Middle frontal gyrus (tissue), 1 donor: ENCODE measurements at regions not wholly inside any gene's neighbourhood (a gene's known extent, or its start where the extent isn't known, plus 50 kb on each side); places are given as distances from the start of the nearest gene placed in this dataset.
A peak's percentile ranks its signal among the peaks of the same experiment; 100 is the strongest.

Experiments used
- DNase-seq: peaks from one replicate; pipeline ENCODE4 v3.0.0-alpha.2; 2015; ENCODE audit warnings: low spot score; ENCODE audit errors: extremely low spot score

DNA sequence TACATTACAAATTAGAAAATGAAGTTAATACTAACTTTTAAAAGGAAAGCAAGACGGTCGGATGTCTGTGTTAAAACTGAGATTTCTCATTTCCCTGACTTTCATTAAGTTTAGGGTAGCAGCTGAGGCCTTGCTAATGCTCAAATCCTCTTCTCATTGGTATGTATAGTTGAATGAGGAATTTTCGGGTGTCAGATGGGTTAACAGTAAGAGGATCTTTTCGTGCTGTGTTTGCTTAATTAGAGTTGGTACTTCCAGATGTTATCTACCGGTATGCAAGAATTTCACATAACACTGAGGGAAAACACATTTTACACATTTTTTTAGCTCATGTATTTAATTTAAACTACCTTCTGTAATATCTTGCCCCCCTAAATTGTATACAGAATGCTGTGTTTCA, 168.2 kb upstream of the CTNND2 start:
- no peak for DNase-seq

- DNase-seq: no peak
Observed at GRCh38 chr5:12071455-12071854, 167.2 kb upstream of the CTNND2 start.

- DNase-seq: peak; percentile 64
Observed at GRCh38 chr5:12023614-12024241, 119.5 kb upstream of the CTNND2 start.

DNA sequence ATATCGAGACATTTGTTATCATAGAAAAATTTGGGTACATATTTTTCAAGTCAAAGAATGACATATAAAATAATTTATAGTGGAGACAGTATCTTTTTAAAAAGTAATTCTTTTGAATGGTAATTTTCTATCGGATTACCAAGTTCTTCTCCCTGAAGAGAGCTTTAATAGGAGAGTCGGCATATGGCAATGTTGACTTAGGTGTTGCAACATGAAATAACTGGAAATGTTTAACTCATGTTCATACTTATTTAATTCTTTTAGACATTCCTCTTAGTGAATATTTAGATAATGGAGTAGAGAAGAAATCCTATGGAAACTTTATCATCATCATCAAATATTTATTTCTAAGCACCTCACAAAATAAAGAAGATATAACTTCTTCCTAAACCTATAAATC, 118.2 kb upstream of the CTNND2 start:
- no peak for DNase-seq

- no peak for DNase-seq
Observed at GRCh38 chr5:12019306-12019705, 115.1 kb upstream of the CTNND2 start.

DNA sequence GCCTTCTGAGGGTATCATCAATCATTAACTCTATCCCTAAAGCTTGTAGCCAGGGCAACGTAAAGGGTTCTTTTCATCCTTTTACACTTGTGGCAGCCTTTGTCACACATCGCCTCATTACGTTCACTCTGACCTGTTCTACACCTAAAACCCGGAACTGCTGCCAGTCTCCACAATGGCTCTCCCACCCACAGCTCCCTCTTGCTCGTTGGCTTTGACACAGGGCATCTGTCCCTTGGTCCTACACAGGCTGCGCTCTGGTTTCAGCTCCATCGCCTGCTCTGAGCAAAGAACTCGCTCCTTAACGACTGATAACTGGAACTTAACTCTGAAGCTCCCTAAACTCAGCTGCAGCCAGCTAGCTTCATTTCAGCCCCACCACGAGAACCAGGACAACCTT, 112.8 kb upstream of the CTNND2 start:
- DNase-seq: no peak

DNA sequence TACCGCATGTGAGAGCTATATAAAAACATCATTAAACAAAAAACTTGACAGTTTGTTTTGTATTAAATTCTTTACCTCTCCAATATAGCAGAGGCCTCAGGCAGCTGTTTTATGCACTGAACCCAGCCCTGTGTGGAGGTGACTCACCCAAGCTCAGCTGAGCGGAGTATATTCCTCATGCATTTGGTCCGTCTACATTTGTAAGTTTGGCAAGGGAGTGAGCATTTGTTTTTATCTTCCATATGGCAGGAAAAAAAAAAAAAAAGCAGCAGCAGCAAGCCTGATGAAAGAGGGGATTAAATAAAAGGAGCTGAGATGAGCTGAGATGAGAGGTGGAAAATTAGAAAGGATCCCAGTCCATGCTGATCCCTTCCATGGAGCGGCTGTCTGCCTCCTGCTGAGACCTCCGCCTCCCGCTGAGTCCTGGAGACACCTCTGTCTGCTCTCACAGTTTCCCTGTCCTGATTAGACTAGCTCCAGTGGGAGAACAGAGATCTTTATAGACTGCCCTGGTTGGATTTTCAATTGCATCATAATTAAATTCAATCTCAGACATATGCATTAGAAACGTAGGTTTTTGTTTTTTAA, 112.0 kb upstream of the CTNND2 start:
- no peak for DNase-seq

DNA sequence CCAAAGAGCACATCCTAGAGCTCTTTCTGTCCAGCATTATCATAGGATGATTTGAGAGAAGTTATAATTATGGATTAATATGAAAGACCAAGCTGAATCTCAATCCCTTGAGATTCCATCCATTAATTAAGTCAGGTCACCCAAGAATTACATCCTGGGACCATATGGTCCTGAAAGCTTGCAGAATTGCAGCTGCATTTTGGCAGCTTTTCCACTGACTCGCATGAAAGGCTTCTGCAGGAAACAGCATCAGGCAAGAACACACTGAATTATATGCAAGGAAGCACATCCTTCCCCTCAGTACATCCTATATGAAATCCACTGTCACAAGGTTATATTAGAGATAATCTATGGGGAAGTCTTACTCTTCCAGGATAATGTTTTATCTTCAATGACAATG, 109.1 kb upstream of the CTNND2 start:
- no peak for DNase-seq

DNA sequence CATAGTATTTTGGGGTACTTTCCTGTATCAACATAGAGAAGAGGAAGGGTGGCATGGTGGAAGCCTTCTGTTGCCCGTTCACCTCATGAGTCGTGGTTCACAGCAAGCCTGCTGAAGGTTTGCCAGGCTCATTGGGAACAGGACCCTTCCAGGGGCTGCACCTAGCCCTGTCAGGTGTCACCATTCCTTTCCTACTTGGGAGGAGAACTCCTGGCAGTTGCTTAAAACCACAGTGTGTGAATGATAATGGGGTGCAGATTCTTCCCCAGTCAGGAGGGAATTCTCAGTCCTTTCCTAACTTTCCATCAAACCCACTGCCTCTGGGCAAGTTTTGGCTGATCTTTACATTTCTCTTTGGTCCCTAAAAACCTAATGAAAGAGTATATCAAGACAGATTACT, 99.4 kb upstream of the CTNND2 start:
- DNase-seq: no peak

- DNase-seq: no peak
Observed at GRCh38 chr5:11998397-11998796, 94.2 kb upstream of the CTNND2 start.

DNA sequence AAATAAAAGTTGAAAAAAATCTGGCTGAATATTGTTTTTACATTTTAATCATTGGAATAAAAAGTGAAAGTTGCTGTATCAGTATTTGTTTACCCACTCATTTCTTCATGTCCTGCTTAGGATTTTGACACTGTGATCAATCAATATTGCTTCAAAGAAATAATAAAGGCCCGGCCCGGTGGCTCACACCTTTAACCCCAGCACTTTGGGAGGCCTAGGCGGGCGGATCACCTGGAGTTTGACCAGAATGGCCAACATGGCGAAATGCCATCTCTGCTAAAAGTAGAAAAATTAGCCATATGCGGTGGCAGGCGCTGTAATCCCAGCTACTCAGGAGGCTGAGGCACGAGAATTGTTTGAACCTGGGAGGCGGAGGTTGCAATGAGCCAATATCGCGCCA, 93.7 kb upstream of the CTNND2 start:
- DNase-seq: no peak

DNA sequence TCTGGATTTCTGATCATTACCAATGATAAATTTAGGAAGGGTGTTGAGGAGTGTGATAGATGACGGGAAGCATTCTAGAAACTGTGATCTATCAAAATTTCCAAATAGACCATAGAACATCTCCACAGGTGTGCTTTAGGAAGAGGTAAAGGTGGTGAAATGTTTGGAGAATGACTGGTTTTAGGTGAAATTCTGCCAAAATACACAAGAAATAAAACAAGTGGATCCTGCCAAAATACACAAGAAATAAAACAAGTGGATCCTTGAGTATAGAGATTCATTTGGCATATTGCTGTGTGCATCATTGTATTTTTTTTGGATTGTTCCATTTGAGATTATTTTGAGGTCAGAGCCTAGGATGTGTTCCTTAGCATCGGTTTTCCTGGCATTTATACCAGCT, 88.3 kb upstream of the CTNND2 start:
- no peak for DNase-seq

DNA sequence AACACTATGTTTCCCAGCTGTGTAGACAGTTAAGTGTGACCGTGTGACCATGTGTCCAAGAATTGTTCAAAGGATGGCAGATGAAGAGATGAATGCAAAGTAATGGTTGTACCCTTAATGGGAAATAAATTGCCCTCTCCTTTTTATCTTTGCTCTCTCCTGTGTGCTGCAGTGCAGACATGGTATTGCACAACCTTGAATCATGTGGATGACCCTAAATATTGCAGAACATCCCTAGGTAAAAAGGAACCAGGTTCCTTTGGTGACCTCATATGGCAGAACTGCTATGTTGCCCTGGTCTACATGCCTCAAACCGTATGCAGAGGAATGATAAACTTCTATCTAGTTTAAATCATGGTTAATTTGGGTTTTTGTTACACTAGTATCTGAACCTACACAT, 81.7 kb upstream of the CTNND2 start:
- DNase-seq: no peak

- no peak for DNase-seq
Observed at GRCh38 chr5:11984196-11984595, 80.0 kb upstream of the CTNND2 start.

- DNase-seq: no peak
Observed at GRCh38 chr5:11981986-11982385, 77.7 kb upstream of the CTNND2 start.

- no peak for DNase-seq
Observed at GRCh38 chr5:11977904-11978303, 73.7 kb upstream of the CTNND2 start.

GRCh38 chr5:11973469-11973868, 69.2 kb upstream of the CTNND2 start:
- no peak for DNase-seq

GRCh38 chr5:11963227-11963626, 59.0 kb upstream of the CTNND2 start:
- no peak for DNase-seq

GRCh38 chr5:11962122-11962521, 57.9 kb upstream of the CTNND2 start:
- DNase-seq: no peak

DNA sequence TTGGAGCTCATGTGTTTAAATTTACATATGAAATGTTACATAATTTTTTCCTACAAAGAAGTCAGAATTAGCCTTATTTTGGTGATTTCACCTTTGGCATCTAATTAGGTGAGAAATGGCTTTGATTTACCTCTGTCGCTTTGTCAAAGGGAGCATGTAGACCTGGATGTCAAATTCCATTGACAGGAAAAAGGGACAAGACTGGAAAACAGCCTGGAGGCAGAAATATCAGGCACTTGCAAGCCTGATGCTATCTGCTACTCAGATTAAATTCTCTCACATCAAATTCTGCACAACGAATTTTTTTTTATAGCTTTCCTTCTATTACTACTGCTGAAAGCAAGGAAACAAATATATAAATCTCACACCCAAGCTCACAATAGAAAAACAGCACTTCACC, 54.1 kb upstream of the CTNND2 start:
- DNase-seq: no peak

GRCh38 chr5:11955331-11955730, 51.1 kb upstream of the CTNND2 start:
- no peak for DNase-seq
